GM18858 (cell line): ENCODE measurements at regions not wholly inside any gene's neighbourhood (a gene's known extent, or its start where the extent isn't known, plus 50 kb on each side); places are given as distances from the start of the nearest gene placed in this dataset.
"Not testable (repeated sequence)": the region's sequence is repeated elsewhere in the genome, so short reads cannot be mapped to it uniquely, and the experiment has no call there.

Source experiments
- ATAC-seq: cut with Tn5 transposase; IDR thresholded peaks from one replicate; pipeline ENCODE4 v1.9.1; 2021; ENCODE audit not compliant: unreplicated experiment

GRCh38 chr10:21406595-21407193, 118.8 kb downstream of the SKIDA1 start:
- ATAC-seq, result no peak

- ATAC-seq, result no peak
Measured at GRCh38 chr10:21405981-21406380, 119.5 kb downstream of the SKIDA1 start.

GRCh38 chr10:21403256-21404015, 122.0 kb downstream of the SKIDA1 start:
- no peak for ATAC-seq

GRCh38 chr10:21402606-21403083, 122.8 kb downstream of the SKIDA1 start:
- no peak for ATAC-seq

GRCh38 chr10:21401196-21401595, 124.3 kb downstream of the SKIDA1 start:
- ATAC-seq, result no peak

- ATAC-seq, result no peak
Measured at GRCh38 chr10:21399392-21400035, 126.0 kb downstream of the SKIDA1 start.

GRCh38 chr10:21398563-21399231, 126.8 kb downstream of the SKIDA1 start:
- no peak for ATAC-seq

GRCh38 chr10:21396889-21397288, 128.6 kb downstream of the SKIDA1 start:
- ATAC-seq, result no peak

GRCh38 chr10:21393931-21394330, 131.6 kb downstream of the SKIDA1 start:
- no peak for ATAC-seq

- no peak for ATAC-seq
Measured at GRCh38 chr10:21388589-21388988, 136.9 kb downstream of the SKIDA1 start.

- ATAC-seq, result no peak
Measured at GRCh38 chr10:21387868-21388267, 137.6 kb downstream of the SKIDA1 start.

GRCh38 chr10:21385996-21386585, 139.4 kb downstream of the SKIDA1 start:
- no peak for ATAC-seq

- no peak for ATAC-seq
Measured at GRCh38 chr10:21385536-21385935, 139.9 kb downstream of the SKIDA1 start.

- ATAC-seq, result no peak
Measured at GRCh38 chr10:21379143-21379542, 146.3 kb downstream of the SKIDA1 start.

GRCh38 chr10:21375274-21375673, 150.2 kb downstream of the SKIDA1 start:
- ATAC-seq, result not testable (repeated sequence)

GRCh38 chr10:21373881-21374280, 151.6 kb downstream of the SKIDA1 start:
- not testable (repeated sequence) for ATAC-seq

GRCh38 chr10:21372651-21373410, 152.7 kb downstream of the SKIDA1 start:
- ATAC-seq, result peak; percentile 65

- ATAC-seq, result no peak
Measured at GRCh38 chr10:21369697-21370096, 155.8 kb downstream of the SKIDA1 start.

GRCh38 chr10:21368728-21369425, 156.6 kb downstream of the SKIDA1 start:
- no peak for ATAC-seq
